ENCODE measurements at regions not wholly inside any gene's neighbourhood (a gene's known extent, or its start where the extent isn't known, plus 50 kb on each side); places are given as distances from the start of the nearest gene placed in this dataset.

DNA sequence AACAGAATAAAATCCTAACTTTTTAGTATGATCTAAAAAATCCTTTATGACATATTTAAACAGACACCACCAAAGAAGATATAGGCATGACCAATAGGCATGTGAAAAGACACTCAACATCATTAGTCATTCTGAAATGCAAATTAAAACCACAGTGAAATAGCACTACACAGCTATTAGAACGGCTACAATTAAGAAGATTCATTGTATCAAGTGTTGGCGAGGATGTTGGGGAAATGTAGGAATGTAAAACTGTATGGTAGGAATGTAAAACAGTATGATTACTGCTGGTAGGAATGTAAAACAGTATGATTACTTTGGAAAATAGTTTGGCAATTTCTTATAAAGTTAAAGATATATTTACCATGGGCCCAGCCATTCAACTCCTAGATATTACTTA lies 253.3 kb upstream of the TCF4 start:
- TF ChIP-seq, protein P1, sequence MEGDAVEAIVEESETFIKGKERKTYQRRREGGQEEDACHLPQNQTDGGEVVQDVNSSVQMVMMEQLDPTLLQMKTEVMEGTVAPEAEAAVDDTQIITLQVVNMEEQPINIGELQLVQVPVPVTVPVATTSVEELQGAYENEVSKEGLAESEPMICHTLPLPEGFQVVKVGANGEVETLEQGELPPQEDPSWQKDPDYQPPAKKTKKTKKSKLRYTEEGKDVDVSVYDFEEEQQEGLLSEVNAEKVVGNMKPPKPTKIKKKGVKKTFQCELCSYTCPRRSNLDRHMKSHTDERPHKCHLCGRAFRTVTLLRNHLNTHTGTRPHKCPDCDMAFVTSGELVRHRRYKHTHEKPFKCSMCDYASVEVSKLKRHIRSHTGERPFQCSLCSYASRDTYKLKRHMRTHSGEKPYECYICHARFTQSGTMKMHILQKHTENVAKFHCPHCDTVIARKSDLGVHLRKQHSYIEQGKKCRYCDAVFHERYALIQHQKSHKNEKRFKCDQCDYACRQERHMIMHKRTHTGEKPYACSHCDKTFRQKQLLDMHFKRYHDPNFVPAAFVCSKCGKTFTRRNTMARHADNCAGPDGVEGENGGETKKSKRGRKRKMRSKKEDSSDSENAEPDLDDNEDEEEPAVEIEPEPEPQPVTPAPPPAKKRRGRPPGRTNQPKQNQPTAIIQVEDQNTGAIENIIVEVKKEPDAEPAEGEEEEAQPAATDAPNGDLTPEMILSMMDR (IDR thresholded peaks at IDR 0.05): no peak
- no peak for TF ChIP-seq POLR2A (IDR thresholded peaks at IDR 0.05)
- TF ChIP-seq POLR2AphosphoS5 (IDR thresholded peaks at IDR 0.05): no peak

Measured in gastroesophageal sphincter (tissue), 3 donors.